ENCODE measurements at regions not wholly inside any gene's neighbourhood (a gene's known extent, or its start where the extent isn't known, plus 50 kb on each side); places are given as distances from the start of the nearest gene placed in this dataset.

DNA sequence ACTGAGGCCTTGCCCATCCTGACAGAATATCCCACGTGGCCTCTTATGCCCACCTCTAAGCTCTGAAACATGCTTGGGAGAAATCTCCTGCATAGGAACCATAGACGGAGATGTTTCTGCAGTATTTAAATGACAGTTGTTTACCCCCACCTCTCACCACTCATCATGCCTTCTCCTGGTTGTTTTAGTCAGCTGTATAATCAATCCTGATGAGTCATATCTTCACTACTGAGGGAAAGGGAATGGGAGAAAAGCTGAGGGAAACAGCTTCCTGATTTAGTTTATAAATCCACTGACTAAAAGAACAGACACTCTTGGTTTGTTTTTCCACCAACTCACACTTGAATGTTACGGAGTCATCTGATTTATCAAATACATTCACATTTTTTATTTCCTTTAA is 113.2 kb upstream of the TENT5A start:
- TF ChIP-seq, protein P1, sequence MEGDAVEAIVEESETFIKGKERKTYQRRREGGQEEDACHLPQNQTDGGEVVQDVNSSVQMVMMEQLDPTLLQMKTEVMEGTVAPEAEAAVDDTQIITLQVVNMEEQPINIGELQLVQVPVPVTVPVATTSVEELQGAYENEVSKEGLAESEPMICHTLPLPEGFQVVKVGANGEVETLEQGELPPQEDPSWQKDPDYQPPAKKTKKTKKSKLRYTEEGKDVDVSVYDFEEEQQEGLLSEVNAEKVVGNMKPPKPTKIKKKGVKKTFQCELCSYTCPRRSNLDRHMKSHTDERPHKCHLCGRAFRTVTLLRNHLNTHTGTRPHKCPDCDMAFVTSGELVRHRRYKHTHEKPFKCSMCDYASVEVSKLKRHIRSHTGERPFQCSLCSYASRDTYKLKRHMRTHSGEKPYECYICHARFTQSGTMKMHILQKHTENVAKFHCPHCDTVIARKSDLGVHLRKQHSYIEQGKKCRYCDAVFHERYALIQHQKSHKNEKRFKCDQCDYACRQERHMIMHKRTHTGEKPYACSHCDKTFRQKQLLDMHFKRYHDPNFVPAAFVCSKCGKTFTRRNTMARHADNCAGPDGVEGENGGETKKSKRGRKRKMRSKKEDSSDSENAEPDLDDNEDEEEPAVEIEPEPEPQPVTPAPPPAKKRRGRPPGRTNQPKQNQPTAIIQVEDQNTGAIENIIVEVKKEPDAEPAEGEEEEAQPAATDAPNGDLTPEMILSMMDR (IDR thresholded peaks at IDR 0.05), result no peak
- Mint-ChIP-seq H3K36me3 (ENCODE audit: low read depth) (no peaks in the 10 kb centered on the region), H3K4me3 (no peak overlapping the region), H3K9me3 (peaks cover 2% of the 10 kb centered on the region), H3K27me3 (ENCODE audit: low read depth, poor library complexity) (no peaks in the 10 kb centered on the region), H3K27ac (no peak overlapping the region), H3K4me1 (no peaks in the 10 kb centered on the region)
- no peak for DNase-seq

DNA sequence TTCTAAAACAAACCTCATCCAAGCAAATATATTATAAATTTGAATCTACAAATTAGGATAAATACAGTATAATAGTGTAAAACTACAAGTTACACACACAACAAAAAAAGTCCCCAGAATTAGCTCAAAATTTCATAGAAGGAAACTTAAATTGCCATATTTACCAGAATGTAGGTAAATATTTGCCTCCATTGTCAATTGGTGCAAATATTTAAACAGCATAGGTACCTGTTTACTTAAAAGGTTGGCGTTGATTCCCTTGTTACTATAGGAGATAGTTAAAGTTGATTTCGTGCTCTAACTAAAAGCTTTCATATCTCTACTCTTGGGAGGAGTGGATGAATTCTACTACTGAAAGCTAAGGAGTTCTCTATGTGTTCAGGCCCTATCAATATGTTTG is 111.6 kb upstream of the TENT5A start:
- Mint-ChIP-seq H3K27ac (no peak overlapping the region), H3K9me3 (no peaks in the 10 kb centered on the region), H3K27me3 (ENCODE audit: low read depth, poor library complexity) (no peaks in the 10 kb centered on the region), H3K4me3 (no peak overlapping the region), H3K36me3 (ENCODE audit: low read depth) (no peaks in the 10 kb centered on the region), H3K4me1 (no peaks in the 10 kb centered on the region)
- no peak for DNase-seq
- TF ChIP-seq, protein P1 (IDR thresholded peaks at IDR 0.05), result no peak

DNA sequence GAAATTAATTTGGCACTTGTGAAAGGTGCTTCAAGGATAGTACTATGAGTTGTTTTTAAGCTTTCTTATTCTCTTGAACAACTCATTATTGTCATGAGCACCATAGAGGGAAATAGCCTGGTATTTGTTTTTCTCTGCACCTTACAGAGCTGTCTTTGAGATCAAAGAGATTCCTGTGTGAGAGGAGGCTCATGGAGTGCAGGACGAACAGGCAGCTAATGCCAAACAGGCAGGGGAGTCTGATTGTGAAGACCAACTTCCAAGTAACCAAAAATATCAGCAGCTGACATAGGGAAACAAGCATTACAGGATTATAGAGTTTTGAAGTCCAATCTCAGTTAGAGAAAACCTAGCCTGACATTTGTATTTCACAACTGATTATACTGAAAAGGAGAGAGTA is 110.6 kb upstream of the TENT5A start:
- TF ChIP-seq, protein P1 (IDR thresholded peaks at IDR 0.05), result no peak
- Mint-ChIP-seq H3K36me3 (ENCODE audit: low read depth) (no peaks in the 10 kb centered on the region), H3K4me1 (no peaks in the 10 kb centered on the region), H3K9me3 (no peaks in the 10 kb centered on the region), H3K27me3 (ENCODE audit: low read depth, poor library complexity) (no peaks in the 10 kb centered on the region), H3K4me3 (no peak overlapping the region), H3K27ac (no peak overlapping the region)
- no peak for DNase-seq

DNA sequence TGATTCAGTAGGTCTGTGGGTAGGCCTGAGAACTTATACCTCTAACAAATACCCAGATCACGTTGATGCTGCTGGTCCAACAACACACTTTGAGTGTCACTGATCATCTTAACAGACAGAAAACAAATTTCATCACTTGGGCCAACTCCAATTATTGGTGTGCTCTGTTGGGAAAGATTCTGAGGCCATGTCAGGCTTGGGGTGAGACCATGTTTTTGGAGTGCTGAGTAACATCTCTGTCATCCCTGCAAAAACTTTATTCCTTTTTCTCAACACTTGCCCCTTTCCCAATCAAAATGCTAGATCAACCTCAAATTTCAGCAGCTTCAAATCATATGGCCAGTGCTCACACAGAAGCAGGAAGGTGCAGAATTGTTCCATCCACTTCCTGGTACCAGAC is 108.8 kb upstream of the TENT5A start:
- Mint-ChIP-seq H3K36me3 (ENCODE audit: low read depth) (no peaks in the 10 kb centered on the region), H3K9me3 (no peaks in the 10 kb centered on the region), H3K27me3 (ENCODE audit: low read depth, poor library complexity) (no peaks in the 10 kb centered on the region), H3K27ac (no peak overlapping the region), H3K4me3 (no peak overlapping the region), H3K4me1 (no peaks in the 10 kb centered on the region)
- TF ChIP-seq, protein P1 (IDR thresholded peaks at IDR 0.05), result no peak
- no peak for DNase-seq

DNA sequence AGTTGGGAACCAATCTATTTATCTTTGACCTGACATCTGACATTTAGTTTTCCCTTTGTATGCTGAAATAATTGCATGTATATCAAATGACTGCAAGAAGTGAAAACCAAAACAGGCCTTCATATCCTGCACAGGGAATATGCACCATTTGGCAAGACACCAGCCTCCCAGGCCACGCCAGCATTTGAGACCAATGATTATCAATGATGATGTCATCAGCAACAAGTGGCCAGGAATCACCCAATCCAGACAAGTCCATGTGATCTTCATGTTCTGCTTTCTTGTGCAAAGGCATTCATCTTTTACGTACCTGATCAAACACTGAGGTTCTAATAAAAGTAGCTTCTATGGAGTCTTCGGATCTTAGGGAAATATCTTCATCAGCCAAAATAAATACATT is 107.4 kb upstream of the TENT5A start:
- H3K4me3 Mint-ChIP-seq, result no peak overlapping the region
- TF ChIP-seq, protein P1 (IDR thresholded peaks at IDR 0.05), result no peak
- H3K36me3 Mint-ChIP-seq (ENCODE audit: low read depth), result no peaks in the 10 kb centered on the region
- no peak overlapping the region for H3K27ac Mint-ChIP-seq
- H3K4me1 Mint-ChIP-seq, result no peaks in the 10 kb centered on the region
- no peaks in the 10 kb centered on the region for H3K27me3 Mint-ChIP-seq (ENCODE audit: low read depth, poor library complexity)
- no peaks in the 10 kb centered on the region for H3K9me3 Mint-ChIP-seq
- DNase-seq, result no peak

DNA sequence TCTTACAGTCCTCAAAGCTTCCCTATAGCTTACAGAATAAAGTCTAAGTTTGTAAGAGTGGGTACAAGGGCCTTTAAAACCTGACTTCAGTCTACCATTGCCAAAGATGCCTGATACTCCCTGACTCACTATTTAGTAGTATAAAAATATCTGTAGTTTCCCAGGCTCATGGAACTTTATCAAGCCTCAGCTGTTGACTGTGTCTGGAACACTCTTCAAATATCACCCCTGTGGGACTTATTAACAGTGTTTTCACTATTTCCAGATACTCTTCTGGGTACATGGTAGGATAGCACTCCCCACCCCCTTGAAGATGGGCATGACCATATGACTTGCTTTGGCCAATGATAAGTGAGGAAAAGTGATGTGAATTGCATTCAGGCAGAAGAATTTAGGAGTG is 105.3 kb upstream of the TENT5A start:
- Mint-ChIP-seq H3K27me3 (ENCODE audit: low read depth, poor library complexity) (no peaks in the 10 kb centered on the region), H3K4me3 (no peak overlapping the region), H3K4me1 (no peaks in the 10 kb centered on the region), H3K9me3 (no peaks in the 10 kb centered on the region), H3K27ac (no peak overlapping the region), H3K36me3 (ENCODE audit: low read depth) (no peaks in the 10 kb centered on the region)
- DNase-seq, result no peak
- TF ChIP-seq, protein P1 (IDR thresholded peaks at IDR 0.05), result no peak

All from nephron progenitor cell (in vitro differentiated cells).